GM03348 (cell line): ENCODE measurements at regions not wholly inside any gene's neighbourhood (a gene's known extent, or its start where the extent isn't known, plus 50 kb on each side); places are given as distances from the start of the nearest gene placed in this dataset.
A peak's percentile ranks its signal among the peaks of the same experiment; 100 is the strongest.

Experiments
- DNase-seq: peaks from one replicate; pipeline ENCODE4 v3.0.0; 2012; ENCODE audit warnings: low spot score

DNA sequence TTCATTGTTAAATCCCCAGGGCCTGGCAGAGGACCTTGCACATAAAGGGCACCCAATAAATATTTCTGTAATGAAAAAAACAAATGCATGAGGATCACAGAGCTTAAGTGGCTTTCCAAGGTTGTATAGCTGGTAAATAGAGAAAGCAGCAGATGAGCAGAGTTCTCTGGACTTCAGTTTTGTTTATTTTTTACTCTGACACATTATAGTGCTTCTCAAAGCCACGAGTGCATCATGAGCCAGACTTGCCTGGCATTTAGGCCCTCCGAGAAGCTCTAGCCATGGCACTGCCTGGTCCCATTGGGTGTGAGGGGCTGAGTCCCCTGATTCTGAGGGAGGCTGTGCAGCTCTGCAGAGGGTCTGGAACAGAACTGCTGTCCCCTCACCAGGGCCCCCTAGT lies 87.2 kb upstream of the ZNF32 start:
- DNase-seq: no peak

- peak; percentile 21 for DNase-seq
These were observed 86.0 kb upstream of the ZNF32 start for GRCh38 chr10:43734716-43735115.

- no peak for DNase-seq
These were observed 82.8 kb upstream of the ZNF32 start for GRCh38 chr10:43731486-43731885.

DNA sequence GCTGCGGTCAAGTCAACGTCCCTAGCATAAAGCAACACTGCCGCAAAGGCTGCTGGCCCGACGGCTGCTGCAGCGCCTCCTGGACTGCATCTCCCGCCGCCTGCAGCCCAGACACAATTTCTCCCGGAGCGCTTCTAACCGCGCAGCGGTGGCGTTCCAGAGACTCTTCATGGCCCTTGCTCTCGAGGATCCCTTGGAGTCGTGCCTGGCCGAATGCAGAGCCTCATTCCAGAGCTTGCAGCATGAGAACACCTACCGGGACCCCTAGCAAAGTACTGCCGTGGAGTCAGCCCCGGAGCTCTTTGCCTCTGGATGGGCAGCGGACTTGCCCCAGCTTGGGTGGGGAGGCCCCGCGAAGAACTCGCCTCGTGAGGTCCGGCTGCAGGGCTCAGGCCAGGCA lies 79.7 kb upstream of the ZNF32 start:
- DNase-seq: no peak

GRCh38 chr10:43727935-43728334 lies 79.3 kb upstream of the ZNF32 start:
- DNase-seq: no peak

- DNase-seq: no peak
These were observed 66.7 kb upstream of the ZNF32 start for GRCh38 chr10:43715334-43715733.

DNA sequence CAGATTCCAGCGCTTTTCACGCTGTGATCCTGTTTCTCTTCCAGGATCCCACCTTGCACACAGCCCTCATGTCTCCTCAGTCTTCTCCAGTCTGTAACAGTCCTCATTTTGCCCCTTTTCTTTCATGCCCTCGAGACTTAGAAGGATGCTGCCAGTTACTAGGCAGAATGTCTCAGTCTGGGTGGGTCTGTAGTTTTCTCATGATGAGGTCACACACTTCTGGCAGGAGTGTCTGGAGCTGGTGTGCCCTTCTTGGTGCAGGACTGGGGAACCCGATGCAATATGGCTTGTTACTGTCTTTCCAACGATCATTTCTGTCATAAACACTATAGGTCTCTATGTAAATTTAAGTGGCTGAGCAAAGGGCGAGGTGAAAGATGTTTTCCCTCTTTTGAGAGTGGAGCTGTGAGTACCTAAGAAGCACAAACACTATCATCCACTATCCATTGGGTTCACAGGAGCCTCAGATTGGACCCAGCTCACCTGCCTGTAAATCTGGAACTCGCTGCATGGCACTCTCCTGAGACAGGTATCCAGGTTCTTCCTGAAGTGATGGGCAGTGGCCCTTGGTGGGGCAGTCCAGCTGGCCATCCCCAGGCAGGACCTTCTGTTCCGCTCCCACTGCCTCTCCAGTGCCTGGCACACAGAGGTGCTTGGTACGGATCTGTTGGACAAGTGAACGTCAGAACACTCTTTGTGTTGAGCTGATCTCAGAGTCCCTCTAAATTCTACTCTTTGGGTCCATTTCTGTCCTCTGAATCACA lies 64.3 kb upstream of the ZNF32 start:
- no peak for DNase-seq

GRCh38 chr10:43710772-43711471 lies 62.2 kb upstream of the ZNF32 start:
- no peak for DNase-seq

- DNase-seq: no peak
These were observed 59.6 kb upstream of the ZNF32 start for GRCh38 chr10:43708262-43708661.

DNA sequence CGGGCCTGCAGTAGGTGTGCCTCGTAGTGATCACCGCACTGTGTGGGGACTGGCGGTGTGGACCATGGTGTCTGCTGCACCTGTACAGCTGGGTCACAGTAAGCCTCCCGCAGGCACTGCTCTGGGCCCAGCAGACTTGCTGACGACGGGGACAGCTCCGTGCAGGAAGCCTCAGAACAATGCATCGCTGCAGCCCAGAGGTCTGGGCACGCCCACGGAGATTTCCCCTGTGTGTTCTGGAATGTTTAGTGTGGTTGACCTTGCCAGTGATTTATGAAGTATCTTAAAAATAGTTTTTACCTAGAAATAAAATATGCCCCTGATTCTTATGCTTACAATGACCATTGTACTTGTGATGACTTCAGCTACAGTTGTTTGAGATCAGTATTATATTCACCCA lies 59.1 kb upstream of the ZNF32 start:
- no peak for DNase-seq

GRCh38 chr10:43706166-43706565 lies 57.5 kb upstream of the ZNF32 start:
- no peak for DNase-seq

GRCh38 chr10:43703286-43703685 lies 54.6 kb upstream of the ZNF32 start:
- no peak for DNase-seq

DNA sequence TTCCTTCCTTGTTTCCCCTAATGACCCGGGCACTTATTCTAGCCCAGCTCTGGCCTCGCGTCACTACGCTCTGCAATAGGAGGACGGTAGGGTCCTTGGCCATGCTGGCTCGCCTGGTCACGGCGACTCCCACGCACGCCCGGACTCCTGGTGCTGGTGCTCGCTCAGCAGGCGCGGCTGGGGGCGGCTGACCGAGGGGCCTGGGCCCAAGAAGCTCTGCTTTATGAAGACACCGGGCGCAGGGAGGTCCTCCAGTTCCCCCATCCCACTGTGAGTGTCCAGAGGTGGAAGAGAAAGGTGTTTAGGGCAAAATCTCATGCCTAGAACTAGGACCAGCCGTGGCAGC lies 54.2 kb upstream of the ZNF32 start:
- no peak for DNase-seq

DNA sequence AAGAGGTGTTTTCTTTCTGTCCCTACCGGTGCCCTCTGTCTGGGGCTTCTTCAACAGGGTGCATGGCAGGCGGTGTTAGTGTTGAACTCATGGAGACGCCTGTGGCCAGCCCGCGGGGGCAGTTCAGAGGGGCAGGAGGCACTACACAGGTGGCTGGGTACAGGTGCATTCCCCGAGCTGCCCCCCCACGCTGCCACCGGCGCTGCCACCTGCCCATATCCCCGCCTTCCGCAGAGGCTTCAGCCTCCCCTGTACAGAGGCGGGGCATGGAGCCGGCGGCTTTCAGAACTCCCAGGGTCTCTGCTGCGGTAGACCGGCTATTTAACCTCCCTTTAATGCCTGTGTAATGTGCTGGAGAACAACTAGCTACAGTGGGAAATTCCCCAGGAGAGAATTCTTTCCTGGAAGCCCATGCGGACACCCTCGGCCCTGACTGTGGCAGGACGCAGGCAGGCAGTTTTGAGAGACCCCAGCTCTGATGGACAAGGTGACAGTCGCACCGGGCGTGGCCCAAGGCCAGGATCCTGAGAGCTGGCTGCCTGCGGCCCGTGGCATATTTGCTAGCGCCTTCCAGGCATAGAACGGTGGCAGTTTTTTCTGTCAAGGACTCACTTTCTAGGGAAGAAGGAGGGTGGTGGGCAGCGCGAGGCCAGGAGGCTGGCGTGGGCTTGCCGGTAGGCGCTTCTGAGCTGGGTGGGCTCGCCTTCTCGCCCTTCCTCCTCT lies 53.7 kb upstream of the ZNF32 start:
- DNase-seq: no peak

DNA sequence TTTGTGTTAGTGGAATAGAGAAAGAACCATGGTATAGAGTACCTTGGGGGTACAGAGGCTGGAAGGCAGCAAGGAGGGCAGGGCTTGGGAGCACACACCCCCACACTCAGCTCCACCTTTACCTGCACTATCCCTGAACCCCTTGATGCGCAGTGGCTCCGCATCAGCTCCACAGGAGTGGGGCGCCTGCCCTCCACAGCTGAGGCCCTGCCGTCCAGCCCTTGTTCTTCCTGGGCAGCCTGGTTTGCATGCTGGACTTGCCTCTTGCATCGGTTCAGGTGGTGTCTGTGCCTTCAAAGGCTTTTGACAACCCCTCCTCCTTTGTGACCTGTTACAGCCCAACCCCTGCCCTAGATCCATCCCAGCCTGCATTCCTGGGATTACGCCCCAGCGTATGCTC lies 52.6 kb upstream of the ZNF32 start:
- no peak for DNase-seq

GRCh38 chr10:43700306-43700705 lies 51.6 kb upstream of the ZNF32 start:
- peak; percentile 51 for DNase-seq

DNA sequence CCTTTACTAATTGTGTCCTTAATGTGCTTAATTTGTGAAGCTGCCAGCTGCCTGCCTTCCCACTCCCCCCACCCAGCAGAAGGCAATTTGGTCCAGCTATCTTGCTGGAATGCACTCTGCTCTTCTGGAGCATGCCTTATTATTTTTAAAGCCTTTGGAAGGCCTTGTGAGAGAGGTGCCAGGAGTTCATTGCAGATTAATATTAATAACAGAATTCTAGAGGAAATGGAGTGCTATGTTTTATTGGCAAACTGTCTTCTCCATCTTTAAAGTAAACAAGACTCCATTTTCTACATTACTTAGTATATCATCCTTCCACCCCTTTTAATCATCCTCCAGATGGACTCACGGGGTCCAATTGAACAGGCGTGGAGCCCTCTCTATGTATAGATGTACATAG lies 50.8 kb upstream of the ZNF32 start:
- no peak for DNase-seq
